ENCODE measurements at regions not wholly inside any gene's neighbourhood (a gene's known extent, or its start where the extent isn't known, plus 50 kb on each side); places are given as distances from the start of the nearest gene placed in this dataset.

DNA sequence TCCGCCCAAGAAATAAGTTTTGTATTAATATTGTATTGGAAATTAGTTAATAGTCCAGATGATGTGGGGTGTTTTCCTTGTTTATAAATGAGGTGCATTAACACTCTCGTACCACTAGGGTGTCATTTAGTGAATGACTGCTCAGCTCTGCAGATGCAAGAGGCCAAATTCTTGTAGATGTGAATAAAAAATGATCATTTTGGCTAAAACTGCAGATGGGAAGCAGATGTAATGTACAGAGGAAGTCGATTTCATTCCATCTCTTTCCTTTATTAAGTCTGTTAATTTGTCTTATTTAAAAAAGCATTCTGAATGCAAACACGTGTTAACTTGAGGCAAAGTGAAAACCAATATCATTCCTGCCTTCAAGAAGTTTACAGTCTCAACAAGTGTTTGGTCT is 108.1 kb downstream of the DHX15 start:
- TF ChIP-seq, protein P1, sequence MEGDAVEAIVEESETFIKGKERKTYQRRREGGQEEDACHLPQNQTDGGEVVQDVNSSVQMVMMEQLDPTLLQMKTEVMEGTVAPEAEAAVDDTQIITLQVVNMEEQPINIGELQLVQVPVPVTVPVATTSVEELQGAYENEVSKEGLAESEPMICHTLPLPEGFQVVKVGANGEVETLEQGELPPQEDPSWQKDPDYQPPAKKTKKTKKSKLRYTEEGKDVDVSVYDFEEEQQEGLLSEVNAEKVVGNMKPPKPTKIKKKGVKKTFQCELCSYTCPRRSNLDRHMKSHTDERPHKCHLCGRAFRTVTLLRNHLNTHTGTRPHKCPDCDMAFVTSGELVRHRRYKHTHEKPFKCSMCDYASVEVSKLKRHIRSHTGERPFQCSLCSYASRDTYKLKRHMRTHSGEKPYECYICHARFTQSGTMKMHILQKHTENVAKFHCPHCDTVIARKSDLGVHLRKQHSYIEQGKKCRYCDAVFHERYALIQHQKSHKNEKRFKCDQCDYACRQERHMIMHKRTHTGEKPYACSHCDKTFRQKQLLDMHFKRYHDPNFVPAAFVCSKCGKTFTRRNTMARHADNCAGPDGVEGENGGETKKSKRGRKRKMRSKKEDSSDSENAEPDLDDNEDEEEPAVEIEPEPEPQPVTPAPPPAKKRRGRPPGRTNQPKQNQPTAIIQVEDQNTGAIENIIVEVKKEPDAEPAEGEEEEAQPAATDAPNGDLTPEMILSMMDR (IDR thresholded peaks at IDR 0.05 in 4 of 5, conservative IDR thresholded peaks at IDR 0.05 in 1 of 5) = peak in 3 of 5 experiments; percentile 9 to 49 (median 43)
- no peak for TF ChIP-seq POLR2A (IDR thresholded peaks at IDR 0.05)
